Hematopoietic multipotent progenitor cell treated with erythropoietin and hydrocortisone succinate and interleukin-3 and kit ligand, for 6 days (in vitro differentiated cells): ENCODE measurements at regions not wholly inside any gene's neighbourhood (a gene's known extent, or its start where the extent isn't known, plus 50 kb on each side); places are given as distances from the start of the nearest gene placed in this dataset.
"Not testable (repeated sequence)": the region's sequence is repeated elsewhere in the genome, so short reads cannot be mapped to it uniquely, and the experiment has no call there.

ENCODE experiments used
- DNase-seq: peaks from one replicate; pipeline ENCODE4 v3.0.0-alpha.2; 2015

GRCh38 chr14:105623178-105623577, 96.8 kb downstream of the TMEM121 start:
- DNase-seq: not testable (repeated sequence)

- not testable (repeated sequence) for DNase-seq
These were observed 98.0 kb downstream of the TMEM121 start for GRCh38 chr14:105624346-105624745.

DNA sequence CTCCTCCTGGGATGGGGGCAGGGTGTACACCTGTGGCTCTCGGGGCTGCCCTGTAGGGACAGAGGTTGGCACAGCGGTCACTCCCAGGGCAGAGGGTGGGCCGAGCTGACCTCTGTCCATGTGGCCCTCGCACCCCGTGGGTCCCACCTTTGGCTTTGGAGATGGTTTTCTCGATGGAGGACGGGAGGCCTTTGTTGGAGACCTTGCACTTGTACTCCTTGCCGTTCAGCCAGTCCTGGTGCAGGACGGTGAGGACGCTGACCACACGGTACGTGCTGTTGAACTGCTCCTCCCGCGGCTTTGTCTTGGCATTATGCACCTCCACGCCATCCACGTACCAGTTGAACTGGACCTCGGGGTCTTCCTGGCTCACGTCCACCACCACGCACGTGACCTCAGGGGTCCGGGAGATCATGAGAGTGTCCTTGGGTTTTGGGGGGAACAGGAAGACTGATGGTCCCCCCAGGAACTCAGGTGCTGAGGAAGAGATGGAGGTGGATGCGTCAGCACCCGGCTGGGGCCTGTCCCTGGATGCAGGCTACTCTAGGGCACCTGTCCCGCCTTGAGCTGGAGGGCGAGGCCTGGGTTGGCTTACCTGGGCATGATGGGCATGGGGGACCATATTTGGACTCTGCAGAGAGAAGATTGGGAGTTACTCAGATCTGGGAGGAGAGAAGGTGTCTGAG, 98.5 kb downstream of the TMEM121 start:
- DNase-seq: not testable (repeated sequence)

- DNase-seq: not testable (repeated sequence)
These were observed 99.1 kb downstream of the TMEM121 start for GRCh38 chr14:105625448-105625847.

DNA sequence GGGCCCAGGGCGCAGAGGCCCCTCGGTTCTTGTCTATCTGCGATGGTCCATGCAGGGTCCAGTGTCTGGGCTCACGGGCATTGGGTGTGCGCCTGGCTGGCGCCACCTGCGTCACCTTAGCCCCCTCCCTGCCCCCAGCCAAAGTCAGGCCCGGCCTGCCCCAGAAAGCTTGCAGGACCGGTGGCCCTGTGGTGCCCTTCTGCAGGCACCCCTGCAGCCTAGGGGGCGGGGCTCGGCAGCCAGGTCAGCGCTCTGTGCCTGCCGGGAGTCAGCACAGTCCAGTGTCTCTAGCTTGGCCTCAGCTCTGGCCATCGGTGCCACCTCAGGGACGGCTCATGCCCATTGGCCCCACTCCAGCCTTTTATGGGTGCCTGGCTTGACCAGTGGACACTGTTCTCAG, 99.7 kb downstream of the TMEM121 start:
- not testable (repeated sequence) for DNase-seq

GRCh38 chr14:105626651-105627050, 100.3 kb downstream of the TMEM121 start:
- DNase-seq: not testable (repeated sequence)

DNA sequence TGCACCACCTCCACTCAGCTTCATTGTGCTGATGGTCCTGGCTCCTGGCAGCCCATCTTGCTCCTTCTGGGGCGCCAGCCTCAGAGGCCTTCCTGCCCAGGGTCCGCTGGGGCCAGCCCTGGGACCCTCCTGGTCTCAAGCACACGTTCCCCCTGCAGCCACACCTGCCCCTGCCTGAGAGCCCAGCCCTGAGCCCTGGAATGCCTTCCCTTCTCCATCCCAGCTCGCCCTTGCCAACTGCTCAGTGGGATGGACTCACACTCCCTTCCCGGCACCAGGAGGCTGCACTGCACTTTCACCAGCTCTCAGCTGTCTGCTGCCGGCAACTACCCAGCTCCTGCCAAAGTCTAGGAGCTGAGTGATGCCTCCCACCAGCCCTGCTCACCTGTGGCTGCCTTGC, 100.9 kb downstream of the TMEM121 start:
- not testable (repeated sequence) for DNase-seq

DNA sequence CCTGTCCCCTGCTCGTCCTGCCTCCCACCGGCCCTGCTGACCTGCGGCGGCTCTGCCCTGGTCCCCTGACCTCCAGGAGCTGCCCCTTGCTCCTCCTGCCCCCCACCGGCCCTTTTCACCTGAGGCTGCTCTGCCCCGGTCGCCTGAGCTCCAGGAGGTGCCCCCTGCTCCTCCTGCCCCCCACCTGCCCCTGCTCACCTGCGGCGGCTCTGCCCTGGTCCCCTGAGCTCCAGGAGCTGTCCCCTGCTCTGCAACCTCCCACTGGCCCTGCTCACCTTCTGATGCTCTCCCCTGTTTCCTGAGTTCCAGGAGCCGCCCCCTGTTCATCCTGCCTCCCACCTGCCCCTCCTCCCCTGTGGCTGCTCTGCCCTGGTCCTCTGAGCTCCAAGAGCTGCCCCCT, 101.3 kb downstream of the TMEM121 start:
- no peak for DNase-seq

GRCh38 chr14:105628126-105628525, 101.7 kb downstream of the TMEM121 start:
- DNase-seq: not testable (repeated sequence)

DNA sequence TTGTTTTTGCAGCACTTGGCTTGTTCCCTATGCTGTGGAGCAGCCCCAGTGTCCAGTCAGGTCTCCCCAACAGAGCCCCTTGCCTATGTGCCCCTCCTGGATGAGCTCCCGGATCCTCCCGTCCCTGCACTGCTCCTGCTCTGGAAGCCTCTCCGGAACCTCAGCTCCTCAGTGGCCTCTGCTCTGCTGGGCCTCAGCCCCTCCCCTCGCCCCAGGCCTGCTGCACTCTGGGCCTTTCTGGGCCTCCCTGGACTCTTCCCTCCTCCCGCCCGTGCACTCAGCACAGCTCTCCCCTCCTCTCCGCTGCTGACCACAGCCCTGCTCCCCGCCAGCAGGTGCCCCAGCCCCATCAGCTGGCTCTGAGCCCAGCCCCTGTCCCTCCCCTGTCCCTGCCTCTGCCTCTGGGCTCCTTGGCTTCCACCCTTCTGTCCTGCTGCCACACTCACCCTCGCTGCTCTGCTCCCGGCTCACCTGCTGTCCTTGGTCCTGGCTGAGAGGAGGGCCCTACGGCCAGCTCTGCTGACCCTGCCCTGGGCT, 102.2 kb downstream of the TMEM121 start:
- DNase-seq: not testable (repeated sequence)

- DNase-seq: not testable (repeated sequence)
These were observed 102.9 kb downstream of the TMEM121 start for GRCh38 chr14:105629091-105629885.

DNA sequence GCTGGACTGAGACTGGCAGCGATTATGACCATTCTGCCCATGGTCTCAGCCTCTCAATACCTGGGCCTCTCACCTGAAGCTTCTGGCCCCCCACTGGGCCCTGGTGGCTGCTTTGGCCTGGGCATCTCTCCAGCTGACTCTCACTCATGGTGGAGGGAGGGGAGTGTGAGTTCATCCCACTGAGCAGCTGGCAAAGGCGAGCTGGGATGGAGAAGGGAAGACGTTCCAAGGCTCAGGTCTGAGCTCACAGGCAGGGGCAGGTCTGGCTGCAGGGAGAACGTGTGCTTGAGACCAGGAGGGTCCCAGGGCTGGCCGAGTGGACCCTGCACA, 103.5 kb downstream of the TMEM121 start:
- no peak for DNase-seq

- not testable (repeated sequence) for DNase-seq
These were observed 104.0 kb downstream of the TMEM121 start for GRCh38 chr14:105630293-105630934.

DNA sequence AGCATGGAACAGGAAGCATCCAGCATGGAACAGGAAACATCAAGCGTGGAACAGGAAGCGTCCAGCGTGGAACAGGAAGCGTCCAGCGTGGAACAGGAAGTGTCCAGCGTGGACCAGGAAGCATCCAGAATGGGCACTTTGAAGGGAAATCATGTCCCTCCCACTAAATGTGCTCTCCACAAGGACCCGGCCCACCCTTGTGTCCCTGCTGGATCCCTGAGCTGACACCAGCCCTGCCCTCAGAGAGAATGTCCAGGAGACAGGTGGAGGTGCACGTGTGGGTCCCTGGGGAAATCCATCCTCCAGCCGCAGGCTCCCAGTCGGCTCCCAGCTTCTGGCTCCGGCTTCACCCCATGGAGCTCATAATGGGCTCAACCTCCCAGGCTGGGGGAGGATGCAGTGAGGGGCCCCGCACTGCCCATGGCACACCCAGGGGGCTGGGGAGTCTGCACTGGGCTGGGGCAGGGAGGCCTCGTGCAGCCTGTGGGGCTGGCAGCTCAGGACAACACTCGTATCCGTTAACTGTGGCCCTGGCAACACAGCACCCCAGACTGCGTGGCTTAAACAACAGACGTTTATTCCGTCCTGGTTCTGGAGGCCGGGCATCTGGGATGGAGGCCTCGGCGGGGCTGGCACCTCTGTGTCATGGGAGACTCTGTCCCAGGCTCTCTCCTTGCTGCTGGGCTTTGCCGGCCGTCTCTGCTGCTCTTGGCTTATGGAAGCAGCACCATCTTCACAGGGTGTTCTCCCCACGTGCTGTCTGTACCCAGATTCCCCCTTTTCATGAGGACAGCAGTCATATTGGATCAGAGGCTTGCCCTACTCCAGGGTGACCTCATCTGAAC, 104.8 kb downstream of the TMEM121 start:
- DNase-seq: not testable (repeated sequence)

DNA sequence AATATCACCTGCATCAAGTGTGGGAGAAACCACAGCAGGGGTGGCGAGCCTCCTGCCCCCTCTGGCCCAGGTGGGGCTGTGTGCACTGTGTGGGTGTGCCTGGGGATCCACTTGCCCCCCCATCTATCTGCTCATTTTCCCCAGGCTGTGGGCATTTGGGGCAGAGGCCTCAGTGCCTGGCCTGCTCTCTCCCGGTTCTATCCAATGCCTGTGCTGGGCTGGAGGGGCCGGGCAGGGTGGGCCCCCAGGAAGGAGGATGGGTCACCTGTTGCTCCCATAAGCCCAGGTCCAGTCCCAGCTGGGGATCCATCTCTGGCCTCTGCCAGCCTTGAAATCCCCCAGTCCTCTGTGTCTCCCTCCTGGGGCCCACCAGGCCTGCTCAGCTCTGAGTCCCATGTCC, 105.6 kb downstream of the TMEM121 start:
- no peak for DNase-seq

GRCh38 chr14:105633596-105633995, 107.2 kb downstream of the TMEM121 start:
- not testable (repeated sequence) for DNase-seq

DNA sequence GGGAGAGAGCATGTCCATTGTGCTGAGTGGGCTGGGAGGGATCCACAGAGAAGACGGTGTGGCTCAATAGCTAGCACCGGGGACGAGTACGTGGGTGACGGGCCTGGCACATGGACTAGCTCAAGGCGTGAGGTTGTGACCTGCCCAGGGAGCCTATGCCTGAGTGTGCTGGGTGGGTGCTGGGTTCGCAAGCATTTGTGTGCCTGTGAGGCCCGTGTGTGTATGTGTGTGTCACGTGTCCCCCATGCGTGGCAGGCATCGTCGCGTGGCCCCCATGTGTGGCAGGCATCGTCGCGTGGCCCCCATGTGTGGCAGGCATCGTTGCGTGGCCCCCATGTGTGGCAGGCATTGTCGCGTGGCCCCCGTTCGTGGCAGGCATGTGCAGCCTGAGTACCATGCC, 109.2 kb downstream of the TMEM121 start:
- DNase-seq: no peak

DNA sequence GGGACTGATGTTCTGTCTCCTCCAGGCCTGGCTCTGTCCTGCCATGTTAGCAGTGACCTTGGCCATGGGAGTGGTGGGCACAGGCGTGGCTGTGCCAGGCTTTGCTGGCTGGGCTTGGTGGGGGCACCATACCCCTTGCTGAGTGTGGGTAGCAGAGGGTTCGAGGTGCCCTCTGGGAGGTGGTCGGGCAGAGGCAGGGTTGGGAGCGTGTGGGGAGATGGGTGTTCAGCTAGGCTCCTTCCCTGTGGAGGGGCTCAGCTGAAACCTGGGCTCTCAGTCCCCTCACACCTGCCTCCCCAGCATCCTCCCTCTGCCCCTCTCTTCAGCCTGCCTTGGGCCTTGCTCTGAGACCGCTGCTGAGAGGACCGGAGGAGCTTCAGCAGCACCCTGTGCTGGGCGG, 109.6 kb downstream of the TMEM121 start:
- not testable (repeated sequence) for DNase-seq

DNA sequence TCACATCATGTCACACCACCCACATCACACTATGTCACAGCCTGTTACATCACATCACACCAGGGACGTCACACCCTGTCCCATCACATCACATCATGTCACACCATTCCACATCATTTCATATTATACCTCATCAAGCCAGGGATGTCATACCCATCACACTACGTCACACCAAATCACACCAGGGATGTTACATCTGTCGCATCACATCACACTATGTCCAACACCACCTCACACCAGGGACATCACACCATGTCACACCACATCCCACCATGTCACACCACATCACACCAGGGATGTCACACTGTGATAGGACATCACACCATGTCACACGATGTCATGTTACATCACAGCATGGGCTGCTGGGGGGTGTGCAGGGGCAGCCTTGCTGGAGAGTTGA, 110.6 kb downstream of the TMEM121 start:
- DNase-seq: no peak

DNA sequence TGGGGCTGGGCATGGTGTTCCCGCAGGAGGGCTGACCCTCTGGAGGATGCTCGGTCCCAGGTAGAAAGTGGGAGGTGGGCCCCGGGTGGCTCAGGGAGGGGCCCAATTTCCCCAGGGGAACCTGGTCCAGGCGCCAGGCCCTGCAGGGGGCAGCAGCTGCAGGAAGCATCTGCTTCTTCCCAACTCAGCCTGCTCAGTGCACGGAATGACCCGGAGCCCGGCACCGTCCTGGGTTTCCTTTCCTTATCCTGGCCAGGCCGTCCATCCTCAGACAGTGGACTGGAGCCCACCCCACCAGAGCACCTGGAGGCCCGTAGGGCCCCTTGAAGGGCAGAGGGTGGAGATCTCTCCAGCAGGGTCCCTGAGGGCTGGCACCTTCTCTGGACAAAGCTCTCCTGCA, 111.0 kb downstream of the TMEM121 start:
- DNase-seq: not testable (repeated sequence)

- DNase-seq: not testable (repeated sequence)
These were observed 113.9 kb downstream of the TMEM121 start for GRCh38 chr14:105639969-105640931.
